ENCODE measurements at regions not wholly inside any gene's neighbourhood (a gene's known extent, or its start where the extent isn't known, plus 50 kb on each side); places are given as distances from the start of the nearest gene placed in this dataset.

- no peak for DNase-seq (ENCODE audit: low spot score)
These were observed 1146.8 kb upstream of the B3GALT2 start for GRCh38 chr1:194333240-194333639.

- no peak for DNase-seq (ENCODE audit: low spot score)
These were observed 1145.3 kb upstream of the B3GALT2 start for GRCh38 chr1:194331758-194332157.

DNA sequence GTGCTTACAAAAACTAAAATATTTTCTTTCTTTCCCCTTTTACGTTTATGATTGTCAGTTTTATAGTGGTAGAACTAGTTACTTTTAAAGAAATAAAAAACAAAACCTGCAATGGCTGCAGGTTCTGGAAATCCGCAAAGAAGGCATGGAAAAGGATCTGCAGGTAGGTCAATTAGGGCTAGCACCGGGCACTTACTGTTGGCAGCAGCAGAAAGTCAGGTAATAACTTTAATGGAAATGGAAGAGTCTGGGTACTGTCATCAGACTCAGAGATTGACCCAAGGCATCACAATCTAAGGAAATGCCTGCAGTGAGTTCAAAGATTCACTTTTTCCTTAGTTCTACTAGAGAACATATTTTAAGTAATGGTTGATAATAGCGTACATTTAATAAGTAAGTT is 1136.3 kb upstream of the B3GALT2 start:
- no peak for DNase-seq (ENCODE audit: low spot score)

DNA sequence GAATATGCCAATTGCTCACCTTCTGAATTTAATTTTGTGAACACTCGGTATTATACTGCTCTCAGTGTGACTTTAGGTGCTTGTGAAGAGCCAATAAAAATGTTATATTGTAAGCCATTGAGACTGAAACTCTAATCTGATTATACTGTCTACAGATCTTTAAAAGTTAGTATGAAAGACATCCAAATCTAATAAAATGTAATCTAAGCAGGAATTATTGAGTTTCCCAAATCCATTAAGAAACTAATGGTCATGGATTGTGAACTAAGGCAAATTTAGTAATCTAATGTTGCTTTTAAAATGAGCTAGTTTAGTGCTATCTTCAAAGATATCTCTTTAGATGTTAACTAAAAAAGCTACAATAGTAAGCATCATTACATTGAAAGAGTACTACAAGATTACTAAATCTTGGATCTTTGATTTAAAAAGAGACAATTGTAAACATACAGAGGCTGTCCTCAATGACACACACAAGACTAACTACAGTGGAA is 1132.4 kb upstream of the B3GALT2 start:
- DNase-seq (ENCODE audit: low spot score), result no peak

DNA sequence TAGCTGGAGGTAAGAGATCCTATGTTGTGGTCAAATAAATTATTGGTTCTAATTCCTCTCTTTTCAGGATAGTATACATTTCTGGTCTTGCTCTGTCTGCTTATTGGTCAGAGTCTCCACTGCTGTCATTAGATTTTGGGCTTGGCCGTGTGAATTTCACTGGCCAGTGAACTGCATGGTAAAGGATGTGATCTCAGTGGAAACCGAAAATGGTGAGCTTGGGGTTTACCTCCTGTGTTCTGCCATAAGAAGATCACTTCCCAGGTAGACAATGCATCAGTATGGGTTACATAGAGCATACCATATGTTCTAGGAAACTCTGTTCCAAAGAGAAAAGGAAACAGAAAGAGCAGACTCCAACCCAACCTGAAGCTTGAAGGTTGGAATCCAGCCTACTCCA is 1123.3 kb upstream of the B3GALT2 start:
- DNase-seq (ENCODE audit: low spot score), result no peak

DNA sequence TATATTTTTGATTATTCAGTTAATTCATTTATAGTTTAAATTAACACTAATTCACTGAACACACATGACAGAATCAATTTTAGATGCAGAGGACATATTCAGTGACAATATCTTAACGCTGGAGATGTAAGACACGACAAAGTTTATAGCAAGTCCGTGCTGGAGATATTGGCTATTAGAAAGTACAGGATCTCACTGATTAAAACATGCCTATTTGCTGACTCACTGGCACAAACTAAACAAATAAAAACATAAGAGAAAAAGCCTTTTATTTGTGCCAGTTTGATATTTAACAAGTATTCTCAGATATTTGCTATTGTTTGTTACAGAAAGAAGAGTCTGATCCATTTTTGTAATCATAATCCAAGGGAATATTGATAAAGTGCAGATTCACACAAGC is 1122.9 kb upstream of the B3GALT2 start:
- DNase-seq (ENCODE audit: low spot score), result no peak

GRCh38 chr1:194300776-194301175 is 1114.4 kb upstream of the B3GALT2 start:
- DNase-seq (ENCODE audit: low spot score), result no peak

GRCh38 chr1:194300340-194300739 is 1113.9 kb upstream of the B3GALT2 start:
- no peak for DNase-seq (ENCODE audit: low spot score)

DNA sequence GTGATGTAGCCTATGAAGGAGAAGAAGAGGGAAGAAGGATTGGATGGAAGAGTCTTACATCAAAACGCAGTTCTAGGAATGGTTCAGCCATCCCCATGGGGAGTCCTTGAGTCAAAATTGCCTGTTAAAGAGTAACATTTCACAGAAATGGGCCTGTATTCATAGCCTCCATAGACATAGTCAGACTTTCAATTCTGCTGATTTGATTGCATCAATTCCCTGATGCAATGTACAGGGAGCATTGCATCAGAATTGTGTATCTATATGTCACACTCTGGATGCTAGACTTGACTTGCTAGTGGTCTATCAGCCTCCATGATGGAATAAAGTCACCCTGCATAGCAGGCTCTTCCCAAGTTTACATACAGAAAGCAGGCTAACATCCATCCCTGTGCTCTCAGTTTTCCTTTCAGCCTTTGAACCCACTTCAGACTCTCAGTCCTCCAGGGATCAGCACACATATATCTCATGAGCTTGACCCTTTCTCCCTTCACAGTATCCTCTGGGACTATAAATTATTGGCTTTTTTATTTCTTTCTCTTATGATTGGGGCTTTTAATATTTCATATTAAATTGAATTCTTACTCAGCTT is 1111.7 kb upstream of the B3GALT2 start:
- no peak for DNase-seq (ENCODE audit: low spot score)

DNA sequence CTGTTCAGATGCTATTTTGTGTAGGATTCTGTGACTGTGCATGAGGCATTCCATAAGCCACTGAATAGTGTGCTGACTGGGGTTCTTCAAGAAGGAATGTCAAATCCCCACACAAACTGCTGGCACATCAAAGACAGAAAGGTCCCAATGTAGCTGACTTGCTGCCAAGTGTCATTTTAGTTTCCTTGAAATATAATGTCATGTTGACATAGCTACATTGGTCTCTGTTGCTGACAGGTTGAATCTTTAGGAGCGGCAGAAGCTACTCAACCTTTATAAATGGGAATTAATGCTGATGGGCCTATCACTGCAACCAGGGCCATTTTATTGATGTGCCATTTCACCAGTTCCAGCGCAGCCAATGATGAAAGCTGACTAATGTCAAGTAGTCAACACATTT is 1110.7 kb upstream of the B3GALT2 start:
- DNase-seq (ENCODE audit: low spot score), result no peak

DNA sequence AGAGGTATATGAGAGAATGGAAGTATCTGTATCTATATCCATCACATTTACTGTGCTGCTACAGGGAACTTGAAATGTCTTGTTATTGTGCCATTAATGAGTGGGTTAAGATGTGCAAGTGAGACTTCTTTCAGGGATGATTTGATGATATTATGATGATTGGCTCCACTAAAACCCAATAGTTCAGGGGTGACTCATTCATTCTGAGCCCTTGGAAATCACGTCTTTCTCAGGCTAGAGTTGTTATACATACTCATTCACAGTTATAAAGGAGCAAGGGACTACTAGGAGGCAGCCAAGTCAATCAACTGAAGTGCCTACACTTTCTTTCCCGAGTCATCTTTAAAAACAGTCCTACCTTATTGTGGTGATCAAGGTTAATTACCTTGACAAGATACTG is 1109.8 kb upstream of the B3GALT2 start:
- no peak for DNase-seq (ENCODE audit: low spot score)

GRCh38 chr1:194295685-194296084 is 1109.3 kb upstream of the B3GALT2 start:
- DNase-seq (ENCODE audit: low spot score), result no peak

DNA sequence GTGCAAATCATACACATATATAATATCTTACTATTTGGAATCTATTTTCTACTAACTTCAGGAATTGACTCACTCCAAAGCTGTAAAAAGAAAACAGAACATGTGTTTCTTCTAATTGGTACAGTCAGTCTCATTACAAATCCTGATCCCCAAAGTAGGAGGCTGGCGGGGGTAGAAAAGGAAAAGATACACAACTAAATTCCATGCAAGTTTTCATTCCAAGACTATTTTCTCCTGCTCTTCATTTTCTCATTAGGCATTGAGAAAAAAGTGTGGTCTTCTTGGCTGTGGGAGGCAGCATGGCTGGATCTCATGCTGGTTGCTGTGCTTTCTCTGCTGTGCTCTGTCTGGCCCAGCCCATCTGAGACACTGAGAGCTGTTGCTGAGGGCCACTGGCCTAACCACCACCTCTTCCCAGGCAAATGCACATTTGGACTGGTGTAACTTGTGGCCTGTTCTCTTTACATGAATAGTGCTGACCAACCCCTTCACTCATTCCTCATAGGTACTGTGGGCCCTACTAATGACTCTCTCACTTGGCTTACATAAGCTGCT is 1107.5 kb upstream of the B3GALT2 start:
- DNase-seq (ENCODE audit: low spot score), result no peak

GRCh38 chr1:194292966-194293365 is 1106.6 kb upstream of the B3GALT2 start:
- no peak for DNase-seq (ENCODE audit: low spot score)

DNA sequence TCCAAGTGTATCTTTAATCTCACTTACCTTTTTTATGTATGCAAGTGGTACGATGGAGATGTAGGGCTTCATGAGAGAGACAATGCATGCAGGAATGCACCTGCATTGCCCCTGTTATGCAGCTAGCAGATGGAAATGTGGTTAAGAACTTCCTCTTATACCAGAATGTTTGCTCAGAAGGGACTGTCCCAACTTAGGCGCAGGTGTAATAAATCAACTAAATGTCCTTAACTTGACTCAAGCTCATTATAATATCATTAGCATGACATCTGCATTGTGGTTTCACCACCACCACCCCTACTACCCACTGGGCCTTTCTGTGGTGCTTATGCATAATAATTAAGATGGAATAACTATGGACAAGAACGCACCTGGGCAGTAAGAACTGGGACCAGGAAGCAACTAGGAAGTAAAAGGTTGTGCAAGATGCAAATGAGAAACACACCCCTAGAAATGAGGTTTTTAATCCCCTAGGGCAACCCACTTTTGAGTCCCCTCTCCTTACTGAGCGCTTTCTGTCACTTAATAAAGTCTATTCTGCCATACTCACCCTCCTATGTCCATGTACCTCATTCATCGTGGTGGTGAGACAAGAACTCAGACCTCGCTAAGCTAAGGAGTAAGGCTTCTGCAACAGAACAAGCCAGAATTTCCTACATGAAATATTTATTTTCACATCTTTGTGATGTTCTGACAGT is 1103.3 kb upstream of the B3GALT2 start:
- DNase-seq (ENCODE audit: low spot score), result no peak

DNA sequence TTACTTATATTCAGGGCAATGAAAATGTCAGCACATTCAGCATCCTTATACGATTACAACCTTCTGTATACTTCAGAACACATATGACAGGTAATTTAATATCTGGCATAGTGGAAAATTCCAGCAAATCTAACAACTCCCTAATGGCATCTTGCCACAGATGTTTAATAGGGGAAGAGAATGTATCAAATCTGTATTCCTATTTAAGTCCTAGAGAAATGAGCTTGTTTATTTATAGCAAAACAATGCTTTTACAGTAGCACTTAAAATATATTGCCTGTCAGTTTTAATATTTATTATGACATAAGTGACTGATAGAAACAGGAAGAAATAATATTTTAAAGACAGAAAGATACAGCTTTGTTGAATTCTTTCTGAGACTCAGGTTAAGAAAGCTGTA is 1101.8 kb upstream of the B3GALT2 start:
- no peak for DNase-seq (ENCODE audit: low spot score)

GRCh38 chr1:194281376-194281775 is 1095.0 kb upstream of the B3GALT2 start:
- DNase-seq (ENCODE audit: low spot score), result no peak

GRCh38 chr1:194280463-194280862 is 1094.0 kb upstream of the B3GALT2 start:
- no peak for DNase-seq (ENCODE audit: low spot score)

DNA sequence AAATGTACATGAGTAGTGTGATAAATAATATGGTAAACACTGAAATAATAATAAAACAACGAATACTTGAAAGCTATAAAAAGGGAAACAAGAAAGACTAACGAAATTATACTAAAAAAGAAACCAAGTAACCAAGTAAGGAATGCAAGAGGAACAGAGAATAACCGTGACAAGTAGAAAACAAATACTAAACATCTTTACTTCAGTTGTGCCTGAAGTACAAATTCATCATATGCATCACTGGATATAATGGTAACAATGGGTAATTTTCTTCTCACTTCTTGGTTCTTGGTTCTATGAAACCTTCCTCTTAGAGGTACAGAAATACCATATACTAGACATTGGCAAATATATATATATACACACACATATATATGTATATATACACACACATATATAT is 1093.6 kb upstream of the B3GALT2 start:
- DNase-seq (ENCODE audit: low spot score), result no peak

DNA sequence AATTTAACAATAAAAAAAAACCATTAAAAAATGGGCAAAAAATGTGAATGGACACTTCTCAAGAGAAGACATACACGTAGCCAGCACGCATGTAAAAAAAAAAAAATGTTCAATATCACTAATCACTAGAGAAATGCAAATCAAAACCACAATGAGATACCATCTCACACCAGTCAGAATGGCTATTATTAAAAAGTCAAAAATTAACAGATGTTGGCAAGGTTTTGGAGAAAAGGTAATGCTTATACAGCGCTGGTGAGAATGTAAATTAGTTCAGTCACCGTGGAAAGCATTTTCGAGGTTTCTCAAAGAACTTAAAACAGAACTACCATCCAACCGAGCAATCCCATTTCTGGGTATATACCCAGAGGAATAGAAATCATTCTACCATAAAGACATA is 1091.5 kb upstream of the B3GALT2 start:
- DNase-seq (ENCODE audit: low spot score), result no peak

- no peak for DNase-seq (ENCODE audit: low spot score)
These were observed 1087.2 kb upstream of the B3GALT2 start for GRCh38 chr1:194273660-194274059.

DNA sequence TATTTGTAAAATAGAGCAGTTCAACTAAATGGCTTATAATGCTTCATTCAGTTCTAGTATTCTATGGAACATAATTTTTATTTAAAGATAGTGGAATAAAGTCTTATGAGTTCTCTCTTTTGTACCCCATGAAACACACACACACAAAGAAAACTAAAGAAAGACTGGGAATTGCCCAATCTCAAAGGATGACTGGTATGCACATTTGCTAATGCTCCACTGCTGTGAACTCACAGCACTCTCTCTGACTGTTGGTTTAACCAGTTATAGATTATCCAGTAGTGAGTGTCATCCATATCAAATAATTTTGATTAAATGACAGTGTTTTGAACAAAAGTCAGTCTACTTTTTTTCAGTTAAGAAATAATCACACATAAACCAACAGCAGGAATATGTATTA is 1082.4 kb upstream of the B3GALT2 start:
- no peak for DNase-seq (ENCODE audit: low spot score)

GRCh38 chr1:194267021-194267420 is 1080.6 kb upstream of the B3GALT2 start:
- DNase-seq (ENCODE audit: low spot score), result no peak

DNA sequence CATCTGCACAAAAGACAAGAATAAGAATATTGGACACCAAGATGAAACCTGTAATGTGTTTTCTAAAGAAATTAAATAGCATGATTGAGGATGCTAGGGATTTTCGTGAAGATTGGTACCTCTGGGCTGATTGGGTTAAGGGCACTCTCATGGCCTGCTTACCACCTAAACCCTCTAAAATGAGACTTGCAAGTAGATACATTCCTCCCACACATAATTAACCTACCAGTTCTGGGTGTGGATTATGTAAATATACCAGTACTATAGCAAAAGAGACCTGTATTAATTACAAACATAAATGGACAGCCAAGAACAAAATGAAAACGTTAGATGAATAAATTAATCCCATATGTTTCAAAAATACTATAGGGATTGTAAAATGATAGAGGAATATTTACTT is 1069.6 kb upstream of the B3GALT2 start:
- no peak for DNase-seq (ENCODE audit: low spot score)
